ENCODE measurements at regions not wholly inside any gene's neighbourhood (a gene's known extent, or its start where the extent isn't known, plus 50 kb on each side); places are given as distances from the start of the nearest gene placed in this dataset.

DNA sequence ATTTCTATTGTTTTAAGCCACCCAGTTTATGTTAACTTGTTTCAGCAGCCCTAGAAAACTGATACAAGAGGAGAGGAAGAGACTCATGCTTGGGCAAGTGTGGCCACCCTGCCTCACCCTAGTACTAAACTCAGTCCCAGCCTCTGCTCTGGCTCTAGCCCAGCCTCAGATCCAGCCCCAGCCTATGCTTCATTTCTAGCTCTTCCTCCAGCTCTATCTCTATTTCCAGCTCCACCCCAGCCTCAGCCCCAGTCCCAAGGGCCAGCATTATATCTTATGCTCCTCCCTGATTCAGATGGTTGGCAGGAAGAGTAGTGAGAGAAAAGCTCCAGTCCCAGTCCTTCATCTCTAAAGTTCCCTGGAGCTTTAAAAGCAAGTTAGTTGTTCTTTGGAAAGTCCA is 535.5 kb downstream of the PTPRC start:
- Histone ChIP-seq H3K27ac (no peak overlapping the region), H3K4me3 (no peak overlapping the region), H3K36me3 (no peaks in the 10 kb centered on the region), H3K4me1 (no peaks in the 10 kb centered on the region), H3K9me3 (no peaks in the 10 kb centered on the region), H3K27me3 (no peaks in the 10 kb centered on the region)
- intact Hi-C loops (cut with DNase I), result no loop called here
- TF ChIP-seq POLR2A (IDR thresholded peaks at IDR 0.05), result no peak
- TF ChIP-seq, protein P1, sequence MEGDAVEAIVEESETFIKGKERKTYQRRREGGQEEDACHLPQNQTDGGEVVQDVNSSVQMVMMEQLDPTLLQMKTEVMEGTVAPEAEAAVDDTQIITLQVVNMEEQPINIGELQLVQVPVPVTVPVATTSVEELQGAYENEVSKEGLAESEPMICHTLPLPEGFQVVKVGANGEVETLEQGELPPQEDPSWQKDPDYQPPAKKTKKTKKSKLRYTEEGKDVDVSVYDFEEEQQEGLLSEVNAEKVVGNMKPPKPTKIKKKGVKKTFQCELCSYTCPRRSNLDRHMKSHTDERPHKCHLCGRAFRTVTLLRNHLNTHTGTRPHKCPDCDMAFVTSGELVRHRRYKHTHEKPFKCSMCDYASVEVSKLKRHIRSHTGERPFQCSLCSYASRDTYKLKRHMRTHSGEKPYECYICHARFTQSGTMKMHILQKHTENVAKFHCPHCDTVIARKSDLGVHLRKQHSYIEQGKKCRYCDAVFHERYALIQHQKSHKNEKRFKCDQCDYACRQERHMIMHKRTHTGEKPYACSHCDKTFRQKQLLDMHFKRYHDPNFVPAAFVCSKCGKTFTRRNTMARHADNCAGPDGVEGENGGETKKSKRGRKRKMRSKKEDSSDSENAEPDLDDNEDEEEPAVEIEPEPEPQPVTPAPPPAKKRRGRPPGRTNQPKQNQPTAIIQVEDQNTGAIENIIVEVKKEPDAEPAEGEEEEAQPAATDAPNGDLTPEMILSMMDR (IDR thresholded peaks at IDR 0.05), result no peak
- no peak for DNase-seq

DNA sequence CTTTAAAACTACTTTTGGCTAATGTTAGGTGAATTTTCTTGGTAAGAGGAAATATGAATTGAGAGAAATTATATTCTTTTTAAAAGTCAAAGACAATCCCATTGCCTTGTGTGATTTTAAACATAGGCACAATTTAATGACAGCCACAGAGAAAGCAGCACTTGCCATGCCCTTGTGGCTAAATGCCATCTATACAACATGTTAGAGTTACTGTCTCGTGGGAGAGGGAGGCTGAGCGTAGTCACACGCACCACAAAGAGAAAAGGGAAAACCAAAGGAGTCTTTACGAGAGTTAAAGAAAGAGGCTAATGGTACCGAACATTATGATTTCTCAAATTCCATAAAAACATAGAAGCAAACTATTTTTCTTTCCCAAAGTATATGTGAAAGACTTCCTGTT is 537.9 kb downstream of the PTPRC start:
- intact Hi-C loops (cut with DNase I), result no loop called here
- Histone ChIP-seq H3K9me3 (no peaks in the 10 kb centered on the region), H3K36me3 (no peaks in the 10 kb centered on the region), H3K27ac (no peak overlapping the region), H3K27me3 (no peaks in the 10 kb centered on the region), H3K4me3 (no peak overlapping the region), H3K4me1 (no peaks in the 10 kb centered on the region)
- TF ChIP-seq POLR2A (IDR thresholded peaks at IDR 0.05), result no peak
- TF ChIP-seq, protein P1 (IDR thresholded peaks at IDR 0.05), result no peak
- 77 to 84% methylated on average over 5 of the region's 5 CpGs for WGBS, 2 donors
- DNase-seq, result no peak

DNA sequence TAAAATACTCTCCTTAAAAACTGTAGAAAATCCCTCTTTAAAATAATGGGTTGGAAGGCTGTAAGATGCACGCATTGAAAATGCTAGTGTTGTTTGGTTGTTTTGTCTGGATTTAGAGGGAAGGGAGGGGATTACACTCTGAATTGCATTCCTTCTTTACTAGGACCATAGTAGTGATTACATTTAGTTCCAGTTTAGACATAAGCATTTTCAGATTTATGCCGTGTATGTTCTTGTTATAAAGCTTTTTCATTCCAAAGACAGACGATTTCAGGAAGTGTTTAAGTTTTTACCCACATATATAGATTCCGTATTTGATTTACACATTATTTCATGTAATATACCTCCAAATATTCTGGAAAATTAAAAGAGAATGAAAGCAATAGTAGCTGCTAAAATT is 538.4 kb downstream of the PTPRC start:
- no peak for TF ChIP-seq POLR2A (IDR thresholded peaks at IDR 0.05)
- TF ChIP-seq, protein P1 (IDR thresholded peaks at IDR 0.05), result no peak
- WGBS, 2 donors, result 83 to 88% methylated on average over 4 of the region's 4 CpGs
- Histone ChIP-seq H3K27me3 (no peaks in the 10 kb centered on the region), H3K9me3 (no peaks in the 10 kb centered on the region), H3K4me1 (no peaks in the 10 kb centered on the region), H3K4me3 (no peak overlapping the region), H3K36me3 (no peaks in the 10 kb centered on the region), H3K27ac (no peak overlapping the region)
- intact Hi-C loops (cut with DNase I), result no loop called here
- no peak for DNase-seq

DNA sequence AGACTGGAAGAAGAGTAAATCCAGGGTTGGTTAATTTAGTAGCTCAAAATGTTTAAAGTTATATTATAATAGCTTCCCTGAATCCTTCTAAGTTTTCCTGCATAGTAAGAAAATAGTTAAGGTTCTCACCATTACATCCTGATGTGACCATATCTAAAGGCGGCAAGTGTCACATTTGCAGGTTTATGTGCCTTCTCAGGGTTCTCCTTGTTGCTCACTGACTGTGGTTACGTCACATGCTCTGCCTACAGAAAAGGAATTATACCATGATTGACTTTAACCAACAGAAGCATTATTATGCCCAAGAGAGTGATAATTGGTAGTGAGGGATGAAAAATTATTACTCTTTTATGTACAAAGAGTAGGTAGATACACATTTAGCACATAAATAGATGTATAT is 539.8 kb downstream of the PTPRC start:
- Histone ChIP-seq H3K27ac (no peak overlapping the region), H3K4me3 (no peak overlapping the region), H3K27me3 (no peaks in the 10 kb centered on the region), H3K9me3 (no peaks in the 10 kb centered on the region), H3K36me3 (no peaks in the 10 kb centered on the region), H3K4me1 (no peaks in the 10 kb centered on the region)
- DNase-seq, result no peak
- 81 to 83% methylated on average over 2 of the region's 2 CpGs for WGBS, 2 donors
- TF ChIP-seq, protein P1 (IDR thresholded peaks at IDR 0.05), result no peak
- no peak for TF ChIP-seq POLR2A (IDR thresholded peaks at IDR 0.05)
- intact Hi-C loops (cut with DNase I), result no loop called here

DNA sequence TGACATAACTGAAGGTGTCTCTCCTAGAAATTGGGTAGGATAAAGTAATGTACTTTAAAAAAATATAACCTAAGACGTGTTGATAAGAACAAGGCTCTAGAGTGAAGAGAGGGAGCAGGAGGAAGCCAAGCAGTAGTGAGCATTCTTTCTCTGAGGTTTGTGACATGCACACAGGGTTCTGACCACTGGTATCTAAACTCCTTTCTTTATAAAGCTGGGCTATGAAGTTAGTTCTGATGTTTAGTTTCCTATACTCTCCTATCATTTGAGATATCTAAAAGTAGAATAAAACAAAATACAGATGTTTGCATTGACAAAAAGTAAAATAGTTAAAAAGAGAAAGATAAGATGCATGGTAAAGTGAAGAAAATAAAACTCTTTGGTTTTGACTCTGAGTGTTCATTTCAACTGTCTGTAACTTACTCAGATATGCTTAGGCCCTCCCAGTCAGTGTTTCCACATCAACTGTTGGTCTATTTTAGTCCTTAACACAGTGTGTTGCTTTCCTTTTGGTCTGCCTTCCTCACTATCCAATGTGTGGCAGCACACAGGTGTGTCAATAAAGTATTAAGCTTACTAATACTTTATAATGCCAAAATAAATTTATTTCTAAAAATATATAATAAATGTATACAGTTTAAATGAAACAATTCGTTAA is 543.5 kb downstream of the PTPRC start:
- no peak overlapping the region for H3K27ac ChIP-seq
- 44 to 48% methylated on average over 2 of the region's 2 CpGs for WGBS, 2 donors
- no peaks in the 10 kb centered on the region for H3K36me3 ChIP-seq
- intact Hi-C loops (cut with DNase I), result no loop called here
- no peaks in the 10 kb centered on the region for H3K27me3 ChIP-seq
- H3K4me3 ChIP-seq, result no peak overlapping the region
- no peak for DNase-seq
- H3K4me1 ChIP-seq, result no peaks in the 10 kb centered on the region
- TF ChIP-seq POLR2A (IDR thresholded peaks at IDR 0.05), result no peak
- TF ChIP-seq, protein P1 (IDR thresholded peaks at IDR 0.05), result no peak
- H3K9me3 ChIP-seq, result no peaks in the 10 kb centered on the region
